Stimulated activated CD4-positive, alpha-beta T cell treated with anti-CD3 and anti-CD28 coated beads, TNF-alpha, amount 100 ng/mL, for 24 hours (primary cell): ENCODE measurements at regions not wholly inside any gene's neighbourhood (a gene's known extent, or its start where the extent isn't known, plus 50 kb on each side); places are given as distances from the start of the nearest gene placed in this dataset.
"Not testable (repeated sequence)": the region's sequence is repeated elsewhere in the genome, so short reads cannot be mapped to it uniquely, and the experiment has no call there.

Experiments used
- DNase-seq, 3 experiments: peaks; one replicate each; pipeline ENCODE4 v3.0.0-alpha.2; 2020; ENCODE audit warnings: low read depth in 3 of 3

- no peak for DNase-seq
These were observed 258.7 kb upstream of the IL12B start for GRCh38 chr5:159588941-159589340.

- DNase-seq, result no peak
These were observed 263.3 kb upstream of the IL12B start for GRCh38 chr5:159593518-159594073.

- DNase-seq, result not testable (repeated sequence)
These were observed 265.3 kb upstream of the IL12B start for GRCh38 chr5:159595561-159595960.

GRCh38 chr5:159601216-159601615, 270.9 kb upstream of the IL12B start:
- DNase-seq, result no peak

- no peak for DNase-seq
These were observed 272.1 kb upstream of the IL12B start for GRCh38 chr5:159602434-159602833.

GRCh38 chr5:159605585-159605984, 275.3 kb upstream of the IL12B start:
- DNase-seq, result no peak

GRCh38 chr5:159609359-159609758, 279.1 kb upstream of the IL12B start:
- DNase-seq, result no peak

- no peak for DNase-seq
These were observed 280.8 kb upstream of the IL12B start for GRCh38 chr5:159610966-159611579.

GRCh38 chr5:159616952-159617351, 286.7 kb upstream of the IL12B start:
- DNase-seq, result no peak

- DNase-seq, result no peak
These were observed 289.5 kb upstream of the IL12B start for GRCh38 chr5:159619826-159620225.

- DNase-seq, result no peak
These were observed 290.7 kb upstream of the IL12B start for GRCh38 chr5:159620853-159621540.

- DNase-seq, result no peak
These were observed 287.6 kb upstream of the ADRA1B start for GRCh38 chr5:159628703-159629102.

- DNase-seq, result no peak
These were observed 287.1 kb upstream of the ADRA1B start for GRCh38 chr5:159629158-159629557.

GRCh38 chr5:159630545-159630944, 285.7 kb upstream of the ADRA1B start:
- DNase-seq, result no peak

GRCh38 chr5:159631001-159631400, 285.3 kb upstream of the ADRA1B start:
- no peak for DNase-seq

GRCh38 chr5:159632866-159633265, 283.4 kb upstream of the ADRA1B start:
- DNase-seq, result no peak

GRCh38 chr5:159638481-159638880, 277.8 kb upstream of the ADRA1B start:
- no peak for DNase-seq

GRCh38 chr5:159638954-159639559, 277.2 kb upstream of the ADRA1B start:
- no peak for DNase-seq

GRCh38 chr5:159639590-159639989, 276.7 kb upstream of the ADRA1B start:
- DNase-seq, result no peak

GRCh38 chr5:159640446-159640845, 275.8 kb upstream of the ADRA1B start:
- DNase-seq, result no peak

GRCh38 chr5:159640921-159641320, 275.4 kb upstream of the ADRA1B start:
- no peak for DNase-seq

- DNase-seq, result no peak
These were observed 274.8 kb upstream of the ADRA1B start for GRCh38 chr5:159641371-159642039.
